HG03521 (cell line): ENCODE measurements at regions not wholly inside any gene's neighbourhood (a gene's known extent, or its start where the extent isn't known, plus 50 kb on each side); places are given as distances from the start of the nearest gene placed in this dataset.

Source experiments
- ATAC-seq: cut with Tn5 transposase; IDR thresholded peaks from one replicate; pipeline ENCODE4 v1.9.1; 2021; ENCODE audit warnings: mild to moderate bottlenecking, moderate library complexity; ENCODE audit not compliant: unreplicated experiment

DNA sequence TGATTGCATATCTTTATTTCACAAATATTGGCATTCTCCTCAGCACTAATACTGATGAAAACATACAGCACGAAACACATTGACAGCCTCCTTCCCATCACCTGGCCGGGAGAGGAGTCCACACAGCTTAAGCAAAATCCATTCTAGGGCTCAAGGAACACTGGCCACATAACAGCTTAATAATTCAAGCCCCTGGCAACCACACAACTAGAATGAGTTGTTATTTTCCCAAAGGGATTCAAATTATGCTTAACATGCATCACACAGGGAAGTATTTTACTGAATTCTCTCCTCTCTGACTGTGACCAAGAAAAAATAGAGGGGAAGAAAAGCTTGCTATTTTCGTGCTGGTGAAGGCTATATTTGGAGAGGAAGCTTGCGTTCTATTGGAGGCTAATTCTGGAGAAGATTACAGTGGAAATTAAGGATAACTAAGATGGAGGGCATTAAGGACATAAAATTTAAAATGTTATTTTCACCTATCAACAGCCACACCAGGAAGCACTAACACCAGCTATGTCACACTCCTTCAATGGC is 198.5 kb downstream of the ADGRG6 start:
- no peak for ATAC-seq

DNA sequence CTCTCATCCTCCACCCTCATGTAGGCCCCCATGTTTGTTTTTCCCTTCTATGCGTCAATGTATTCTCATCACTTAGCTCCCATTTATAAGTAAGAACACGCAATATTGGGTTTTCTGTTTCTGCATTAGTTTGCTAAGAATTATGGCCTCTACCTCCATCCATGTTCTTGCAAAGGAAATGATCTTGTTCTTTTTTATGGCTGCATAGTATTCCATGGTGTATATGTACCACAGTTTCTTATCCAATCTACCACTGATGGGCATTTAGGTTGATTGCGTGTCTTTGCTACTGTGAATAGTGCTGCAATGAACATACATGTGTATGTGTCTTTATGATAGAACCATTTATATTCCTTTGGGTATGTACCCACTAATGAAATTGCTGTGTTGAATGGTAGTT is 200.0 kb downstream of the ADGRG6 start:
- ATAC-seq, result no peak

DNA sequence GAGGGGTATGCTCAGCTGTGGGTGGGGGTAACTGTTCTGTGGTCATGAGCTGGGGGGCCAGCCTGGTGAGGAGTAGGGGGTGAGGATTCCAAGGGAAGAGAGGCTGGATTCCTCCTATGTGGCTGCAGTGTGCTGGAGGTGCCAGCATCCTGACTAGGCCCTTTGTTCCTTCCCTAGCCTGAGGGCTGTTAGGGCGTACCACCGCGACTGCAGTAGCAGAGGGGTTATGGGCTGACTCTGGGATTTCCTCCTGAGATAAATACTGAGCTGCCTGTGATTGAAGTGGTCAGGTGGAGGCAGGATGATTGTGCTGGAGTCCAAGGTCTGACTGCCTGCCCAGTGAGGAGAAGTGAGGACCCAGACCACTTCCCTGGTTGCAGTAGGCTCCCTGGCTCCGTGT is 205.3 kb downstream of the ADGRG6 start:
- no peak for ATAC-seq

DNA sequence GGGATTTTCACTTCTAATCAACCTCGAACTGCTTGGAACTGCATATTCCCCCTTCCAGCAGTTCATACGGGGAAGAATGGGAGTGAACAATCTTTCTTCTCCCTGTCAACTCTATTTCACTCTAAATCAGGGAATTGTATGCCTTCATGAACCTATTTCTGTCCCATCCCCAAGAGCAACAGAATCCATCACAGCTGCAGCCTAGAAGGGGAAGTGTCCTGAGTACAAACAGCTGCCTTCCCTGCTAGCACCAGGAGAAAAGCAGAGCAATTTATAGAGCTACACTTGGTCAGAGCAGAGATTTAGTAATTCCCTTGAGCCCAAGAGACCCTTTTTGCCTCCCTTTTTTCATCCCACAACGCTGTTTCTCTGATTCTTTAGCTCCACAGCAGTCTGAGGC is 208.4 kb downstream of the ADGRG6 start:
- ATAC-seq, result no peak

DNA sequence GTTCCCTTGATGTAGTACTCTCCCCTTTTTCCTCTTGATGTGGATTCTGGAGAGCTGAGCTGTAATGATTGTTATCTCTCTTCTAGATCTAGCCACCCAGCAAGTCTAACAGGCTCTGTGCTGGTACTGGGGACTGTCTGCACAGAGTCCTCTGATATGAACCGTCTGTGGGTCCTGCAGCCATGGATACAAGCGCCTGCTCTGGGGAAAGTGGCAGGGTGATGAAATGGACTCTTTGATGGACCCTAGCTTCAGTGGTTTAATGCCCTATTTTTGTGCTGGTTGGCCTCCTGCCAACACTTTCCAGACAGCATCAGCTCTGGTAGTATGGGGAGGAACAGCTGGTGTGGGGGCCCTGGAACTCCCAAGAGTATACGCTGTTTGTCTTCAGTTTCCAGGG is 216.3 kb downstream of the ADGRG6 start:
- no peak for ATAC-seq

DNA sequence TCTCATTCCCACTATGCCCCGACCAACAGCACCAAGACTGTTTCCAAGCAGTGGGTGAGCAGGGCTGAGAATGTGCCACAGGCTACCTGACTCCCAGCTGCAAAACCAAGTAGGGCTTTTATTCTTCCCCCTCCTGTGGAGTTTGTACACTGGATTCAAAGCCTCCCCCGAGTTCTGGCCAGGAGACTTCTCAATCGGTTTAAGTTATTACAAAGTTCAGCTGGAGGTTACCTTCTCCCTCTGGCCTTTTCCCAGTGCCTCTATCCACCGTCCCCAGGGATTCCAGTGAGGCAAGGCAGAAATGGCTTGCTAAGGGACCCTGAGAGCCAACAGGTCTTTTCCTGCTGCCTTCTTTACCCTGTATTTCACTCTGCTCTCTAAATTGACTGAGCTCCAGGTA is 217.0 kb downstream of the ADGRG6 start:
- no peak for ATAC-seq

DNA sequence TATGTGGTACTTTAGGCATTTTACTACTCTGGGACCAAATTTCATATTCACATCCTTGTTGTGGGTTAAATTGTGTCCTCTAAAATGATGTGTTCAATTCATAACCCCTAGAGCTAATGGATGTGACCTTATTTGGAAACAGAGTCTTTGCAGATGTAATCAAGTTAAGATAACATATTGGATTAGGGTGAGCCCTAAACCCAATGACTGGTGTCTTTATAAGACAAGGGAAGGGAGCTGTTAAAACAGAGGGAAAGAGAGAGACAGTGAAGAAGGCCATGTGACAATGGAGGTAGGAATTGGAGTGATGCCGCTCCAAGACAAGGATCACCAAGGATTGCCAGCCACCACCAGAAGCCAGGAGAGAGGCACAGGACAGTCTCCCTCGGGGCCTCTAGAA is 220.0 kb downstream of the ADGRG6 start:
- no peak for ATAC-seq

DNA sequence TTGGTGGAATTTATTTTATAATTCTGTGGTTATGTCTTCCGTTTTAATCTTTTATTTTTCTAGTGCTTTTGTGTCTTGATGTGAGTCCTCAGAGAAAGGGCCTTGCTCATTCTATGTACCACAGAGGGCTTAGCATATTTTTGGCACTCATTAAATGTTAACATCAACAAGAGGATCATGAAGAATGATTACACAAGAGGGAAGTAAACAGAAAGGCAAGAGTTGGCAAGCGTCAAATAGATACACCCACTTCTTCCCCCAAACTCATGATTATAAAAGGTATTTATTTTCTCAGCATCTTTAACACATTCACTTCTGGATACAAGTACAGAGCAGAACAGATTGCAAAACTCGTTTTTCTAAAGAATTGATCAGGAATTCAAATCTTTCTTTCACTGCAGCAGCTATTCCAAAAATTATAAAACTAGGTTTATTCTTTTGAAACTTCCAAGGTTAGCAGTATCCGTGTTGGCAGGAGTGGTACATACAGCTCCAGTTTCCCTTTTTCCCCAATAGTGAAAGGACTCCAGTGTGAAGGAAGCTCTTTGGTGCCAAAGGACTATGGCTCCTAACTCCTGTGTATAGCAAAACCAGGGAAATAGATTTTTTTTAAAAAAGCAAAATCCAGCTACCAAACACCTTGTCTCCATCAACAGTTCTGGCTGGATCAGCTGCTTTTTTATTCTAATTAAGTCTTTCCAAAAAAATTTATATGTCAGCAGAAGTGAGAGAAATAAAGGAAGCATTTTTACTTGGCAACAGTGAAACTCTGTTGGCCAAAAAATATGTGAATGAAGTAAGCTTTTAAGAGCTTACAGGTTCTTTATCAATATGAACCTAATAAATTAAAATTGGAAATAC is 221.9 kb downstream of the ADGRG6 start:
- ATAC-seq, result no peak

DNA sequence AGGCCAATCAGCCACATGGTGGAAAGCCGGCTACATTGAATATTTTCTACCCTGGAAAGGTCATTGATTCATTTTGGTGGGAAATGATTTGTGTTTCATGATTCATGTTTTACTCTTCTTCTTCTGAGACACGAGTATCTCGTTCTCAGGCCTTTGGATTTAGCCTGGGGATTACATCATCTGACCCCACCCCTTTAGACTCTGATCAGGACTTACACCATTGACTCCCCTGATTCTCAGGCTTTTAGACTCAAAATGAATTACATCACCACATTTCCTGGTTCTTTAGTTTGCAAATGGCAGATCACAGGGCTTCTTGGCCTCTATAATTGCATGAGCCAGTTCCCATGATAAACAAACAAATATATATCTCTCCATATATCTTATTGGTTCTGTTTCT is 228.8 kb downstream of the ADGRG6 start:
- ATAC-seq, result no peak

DNA sequence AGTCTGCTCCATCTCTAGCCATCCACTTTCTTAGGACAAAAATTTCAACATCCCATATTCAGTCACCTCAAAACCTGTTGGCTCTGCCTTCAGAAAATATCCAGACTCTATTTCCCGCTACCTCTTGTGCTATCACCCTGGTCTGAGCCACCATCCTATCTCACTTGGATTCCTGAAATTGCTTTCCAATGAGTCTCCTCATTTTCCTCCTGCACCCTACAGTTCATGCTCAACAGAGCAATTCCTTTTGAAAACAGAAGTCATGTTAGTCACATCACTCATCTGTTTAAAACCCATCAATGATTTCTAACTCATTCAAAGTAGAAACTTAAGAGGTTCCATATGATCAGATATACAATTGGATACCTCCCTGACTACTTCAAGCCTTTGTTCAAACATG is 229.9 kb downstream of the ADGRG6 start:
- no peak for ATAC-seq

DNA sequence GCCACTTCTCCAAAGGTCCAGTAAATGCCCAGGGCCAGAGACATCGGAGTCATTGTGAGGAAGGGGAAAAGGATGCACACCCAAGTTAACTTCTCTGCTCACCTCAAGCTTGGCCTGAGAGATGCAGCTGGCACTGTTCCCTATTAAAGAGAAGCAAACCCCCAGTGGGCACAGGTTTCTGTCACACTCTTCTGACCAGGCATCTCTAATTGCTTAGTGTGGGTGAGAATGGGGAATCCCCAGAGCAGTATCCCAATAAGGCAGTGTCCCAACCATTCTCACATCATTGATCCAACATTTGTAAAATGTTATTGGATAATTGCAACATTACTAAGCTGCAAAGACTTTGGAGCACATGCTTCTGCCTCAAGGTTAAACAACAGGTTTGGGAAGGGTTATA is 232.3 kb downstream of the ADGRG6 start:
- ATAC-seq, result no peak

DNA sequence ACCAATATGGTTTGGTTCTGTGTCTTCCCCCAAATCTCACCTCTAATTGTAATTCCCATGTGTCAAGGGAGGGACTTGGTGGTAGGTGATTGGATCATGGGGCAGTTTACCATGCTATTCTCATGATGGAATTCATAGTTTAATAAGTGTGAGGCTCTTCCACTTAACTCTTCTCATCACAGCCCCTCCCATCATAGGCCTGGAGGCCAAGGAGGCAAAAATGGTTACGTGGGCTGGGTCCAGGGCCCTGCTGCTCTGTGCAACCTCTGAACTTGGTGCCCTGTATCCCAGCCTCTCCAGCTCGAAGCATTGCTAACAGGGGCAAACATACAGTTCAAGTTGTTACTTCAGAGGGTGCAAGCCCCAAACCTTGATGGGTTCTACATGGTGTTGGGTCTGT is 232.7 kb downstream of the ADGRG6 start:
- no peak for ATAC-seq

DNA sequence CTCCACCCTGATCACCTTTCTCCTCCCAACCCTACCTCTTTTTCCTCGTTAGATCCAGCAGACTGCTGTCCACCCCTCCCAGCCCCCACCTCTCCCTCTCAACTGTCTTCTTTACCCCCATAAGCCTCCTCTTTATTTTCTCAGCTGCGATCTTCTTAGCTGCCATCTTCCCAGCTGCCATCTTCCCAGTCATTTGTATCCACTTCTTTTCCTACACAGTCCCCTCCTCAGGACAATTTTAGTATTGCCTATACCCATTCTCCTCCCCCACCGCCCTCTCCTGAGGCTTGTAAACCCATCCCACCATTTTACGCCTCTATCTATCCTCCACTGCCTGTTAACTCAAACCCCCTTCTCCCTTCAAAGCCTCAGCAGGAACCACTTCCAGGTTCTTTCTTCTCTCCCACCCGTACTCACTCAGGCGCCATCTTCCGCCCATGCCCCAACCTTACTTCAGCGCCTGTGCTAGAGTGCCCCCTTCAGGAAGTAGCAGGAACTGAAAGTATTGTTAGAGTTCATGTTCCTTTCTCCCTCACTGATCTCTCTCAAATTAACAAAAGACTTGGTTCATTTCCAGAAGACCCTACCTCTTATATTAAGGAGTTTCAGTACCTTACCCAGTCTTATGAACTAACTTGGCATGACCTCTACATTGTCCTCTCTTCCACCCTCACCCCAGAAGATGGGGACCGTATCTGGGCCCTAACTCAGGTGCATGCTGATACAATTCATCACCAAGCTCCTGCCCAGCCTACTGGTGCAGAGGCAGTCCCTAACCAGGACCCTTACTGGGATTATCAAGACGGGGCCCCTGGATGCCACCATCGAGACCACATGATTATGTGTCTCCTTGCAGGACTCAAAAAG is 236.0 kb downstream of the ADGRG6 start:
- no peak for ATAC-seq

DNA sequence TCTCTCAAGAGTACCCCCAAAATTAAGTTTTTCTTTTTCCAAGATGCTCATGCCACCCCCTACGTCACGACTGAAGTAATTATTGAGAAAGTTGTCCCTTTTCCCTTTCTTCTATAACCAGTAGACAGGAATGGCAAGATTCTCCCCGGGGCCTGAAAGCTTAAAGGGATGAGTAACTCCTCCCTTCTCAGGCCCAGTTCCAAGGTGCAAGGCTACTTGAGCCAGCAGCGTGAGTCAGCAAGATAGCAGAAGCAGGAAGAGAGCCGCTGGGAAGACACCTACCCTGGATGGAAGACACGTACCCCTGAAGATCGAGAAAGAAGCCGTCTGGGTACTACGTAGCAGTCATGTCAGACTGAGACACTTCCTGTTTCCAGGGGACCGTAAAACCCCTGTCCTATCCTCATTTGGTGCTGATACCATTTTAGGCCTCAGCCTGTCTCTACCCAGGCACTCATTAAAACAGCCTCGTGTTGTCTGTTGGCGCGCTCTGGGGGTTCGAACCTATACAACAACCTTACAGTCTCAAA is 241.0 kb downstream of the ADGRG6 start:
- no peak for ATAC-seq

DNA sequence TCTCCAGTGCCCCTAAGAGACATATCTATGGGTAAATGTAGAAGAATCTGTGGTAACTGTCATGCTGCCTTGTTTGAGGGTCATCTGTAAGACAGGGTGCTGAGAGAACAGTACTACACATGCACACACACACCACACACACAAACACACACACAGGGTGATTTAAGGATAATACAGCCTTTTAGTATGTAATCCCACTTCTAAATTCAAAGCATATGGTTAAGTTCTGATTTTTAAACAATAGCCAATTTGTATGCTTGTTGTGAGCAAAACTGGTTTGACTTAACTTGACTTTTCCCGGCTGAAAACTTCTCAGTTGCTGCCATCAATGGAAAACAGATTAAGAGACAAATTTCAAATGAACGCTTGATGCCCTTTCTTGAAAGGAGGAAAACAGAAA is 241.8 kb downstream of the ADGRG6 start:
- no peak for ATAC-seq

DNA sequence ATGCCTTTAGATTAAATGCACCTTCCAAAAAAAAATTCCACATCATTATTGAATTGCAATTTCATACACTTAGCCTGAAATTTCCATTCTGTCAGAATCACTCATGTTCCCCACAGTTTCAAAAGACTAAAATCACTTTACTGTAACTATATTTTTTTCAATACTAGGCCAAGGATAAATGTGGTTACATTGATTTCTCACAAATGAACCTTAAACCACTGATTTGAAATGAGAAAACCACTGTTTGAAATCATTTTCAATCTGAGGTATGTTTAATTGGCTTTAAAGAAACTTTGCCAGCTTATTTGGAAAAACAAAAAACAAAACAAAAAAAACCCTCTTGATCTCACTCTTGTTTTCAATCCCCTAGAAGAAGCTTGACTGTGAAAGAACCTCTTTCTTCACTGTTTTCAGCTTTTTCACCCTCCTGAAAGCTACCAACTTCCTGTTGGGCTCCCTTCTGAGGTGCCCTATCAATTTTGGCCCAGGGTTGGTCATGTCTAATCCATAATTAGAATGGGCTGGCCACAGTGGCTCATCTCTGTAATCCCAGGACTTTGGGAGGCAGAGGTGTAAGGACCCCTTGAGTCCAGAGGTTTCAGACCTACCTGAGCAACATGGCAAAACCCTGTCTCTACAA is 242.5 kb downstream of the ADGRG6 start:
- no peak for ATAC-seq

DNA sequence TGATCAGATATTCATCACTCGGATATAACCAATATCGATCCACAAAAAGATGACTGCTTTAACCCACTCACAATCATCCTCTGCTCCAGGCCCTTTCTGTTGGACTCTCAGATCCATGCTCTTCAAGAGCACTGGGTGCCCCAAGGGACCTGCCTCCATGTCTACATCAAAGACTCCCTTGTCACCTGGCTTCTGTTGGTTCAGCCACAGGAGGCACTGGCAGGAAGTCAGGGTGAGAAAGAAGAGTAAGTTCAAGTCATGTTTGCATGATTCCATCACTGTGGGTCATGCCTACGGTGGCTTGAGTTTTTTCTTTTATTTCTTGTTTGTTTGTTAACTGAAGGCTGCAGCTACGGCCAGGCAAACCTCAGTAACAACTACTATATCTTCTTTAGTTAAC is 243.3 kb downstream of the ADGRG6 start:
- no peak for ATAC-seq

DNA sequence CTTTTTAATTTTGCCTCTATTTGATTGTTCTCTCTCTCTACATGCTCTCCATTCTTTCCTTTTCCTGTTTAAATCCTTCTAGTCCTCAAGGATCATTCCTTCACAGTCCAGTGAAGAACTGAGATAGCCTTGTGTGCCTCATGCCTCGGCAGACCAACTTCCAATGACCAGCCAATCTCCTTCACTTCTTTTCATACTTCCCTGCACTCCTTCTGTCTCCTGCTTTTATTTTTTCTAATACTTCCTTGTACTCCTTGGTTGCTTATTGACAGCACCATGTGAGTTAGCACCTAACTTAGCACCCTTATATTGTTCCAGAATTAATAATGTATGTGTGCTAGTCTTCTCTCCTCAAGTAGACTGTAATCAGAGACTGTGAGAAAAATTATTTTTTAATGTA is 246.8 kb downstream of the ADGRG6 start:
- no peak for ATAC-seq

DNA sequence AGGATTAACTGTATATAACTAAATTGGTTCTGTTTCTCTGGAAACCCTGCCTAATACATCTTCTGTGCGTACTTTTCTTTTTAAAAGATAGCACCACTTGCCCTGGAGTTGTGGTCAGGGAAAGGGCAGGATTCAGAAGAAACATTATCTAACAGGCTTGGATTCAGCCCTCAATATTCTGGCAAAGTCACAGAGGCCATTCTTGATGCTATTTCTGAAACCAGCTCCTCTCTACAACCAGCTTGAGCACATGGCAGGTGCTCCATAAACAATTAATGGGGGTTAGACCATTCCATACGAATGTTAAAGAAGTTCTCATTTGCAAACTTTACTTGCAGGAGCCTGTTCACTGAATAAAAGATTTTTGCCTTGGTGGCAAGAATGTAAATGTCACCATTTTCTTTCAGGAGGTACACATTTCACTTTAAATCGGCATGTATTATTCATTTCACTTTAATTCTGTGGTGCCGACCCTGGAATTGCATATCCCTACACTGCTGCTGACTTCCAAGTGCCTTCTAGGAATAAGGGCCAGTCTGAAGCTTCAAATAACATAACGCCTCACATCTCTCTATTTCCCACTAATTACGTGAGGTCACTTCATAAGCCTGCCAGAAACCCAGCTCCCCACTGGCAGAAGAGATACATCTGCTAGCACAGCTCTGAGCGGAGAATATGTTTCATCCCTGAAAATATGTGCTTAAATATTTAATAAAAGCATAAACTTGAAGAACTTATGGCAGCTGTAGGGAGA is 248.7 kb downstream of the ADGRG6 start:
- no peak for ATAC-seq

DNA sequence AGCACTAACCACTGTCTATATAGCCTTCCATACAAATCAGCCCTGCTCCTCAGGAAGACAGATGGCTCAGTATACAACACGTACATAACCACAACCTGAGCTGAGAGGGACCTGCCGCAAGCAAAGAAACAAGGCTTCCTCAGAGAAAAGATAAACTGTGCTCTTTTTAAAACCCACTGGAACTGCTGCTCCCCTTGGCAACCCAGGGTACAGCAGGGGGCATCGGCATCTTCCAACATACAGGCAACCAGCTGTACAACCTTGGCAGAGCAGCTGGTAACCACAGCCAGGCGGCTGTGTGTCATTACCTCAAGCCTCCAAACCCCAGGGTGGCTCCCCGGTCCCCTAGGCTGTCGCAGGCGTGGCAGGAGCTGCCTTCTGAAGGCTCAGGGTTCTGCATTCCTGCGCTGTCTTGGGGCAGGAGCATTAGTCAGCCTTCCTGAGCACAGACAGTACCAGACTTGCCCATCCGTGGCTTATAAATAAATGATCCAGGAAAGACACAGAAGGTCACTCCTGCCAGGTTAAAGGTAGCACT is 249.5 kb downstream of the ADGRG6 start:
- no peak for ATAC-seq
